ENCODE measurements at regions not wholly inside any gene's neighbourhood (a gene's known extent, or its start where the extent isn't known, plus 50 kb on each side); places are given as distances from the start of the nearest gene placed in this dataset.
"Not testable (repeated sequence)": the region's sequence is repeated elsewhere in the genome, so short reads cannot be mapped to it uniquely, and the experiment has no call there.

DNA sequence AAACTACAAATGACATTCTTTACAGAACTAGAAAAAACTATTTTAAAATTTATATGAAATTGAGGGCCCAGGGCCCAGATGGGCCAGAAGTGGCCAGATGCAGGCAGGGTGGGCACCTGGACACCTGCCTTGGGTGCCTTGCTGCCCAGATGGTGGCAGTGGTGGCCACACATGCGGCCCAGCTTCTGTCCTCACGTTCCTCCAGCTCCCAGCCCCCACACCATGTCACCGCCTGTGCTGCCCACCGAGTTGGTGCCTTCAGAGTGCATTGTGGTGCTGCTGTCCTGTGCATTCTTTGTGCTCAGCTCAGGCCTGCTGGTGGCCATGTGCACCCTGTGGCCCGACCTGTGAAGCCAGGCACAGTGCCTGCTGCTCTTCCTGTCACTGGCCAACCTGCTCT, 216.8 kb upstream of the CXADR start:
- Histone ChIP-seq H3K9ac (ENCODE audit: insufficient read depth in 1 of 2, low read length in 2 of 2) (no peak overlapping the region), H3K4me1 (ENCODE audit: control insufficient read depth in 5 of 5, insufficient read depth in 5 of 5, low read length in 5 of 5) (no peaks in the 10 kb centered on the region), H3K36me3 (ENCODE audit: control insufficient read depth in 4 of 4, insufficient read depth in 4 of 4, low read length in 4 of 4) (no peaks in the 10 kb centered on the region), H3K4me3 (no peak overlapping the region), H3K27me3 (ENCODE audit: control insufficient read depth in 3 of 3, insufficient read depth in 3 of 3, low read length in 2 of 3) (no peaks in the 10 kb centered on the region), H3K27ac (ENCODE audit: low read depth in 1 of 2, low read length in 1 of 2) (no peak overlapping the region), H3K9me3 (ENCODE audit: control insufficient read depth in 4 of 4, insufficient read depth in 3 of 4, low read length in 3 of 4) (peaks cover 0 to 17% (median 6%) of the 10 kb centered on the region in 4 donors)
- DNase-seq (no peak), ATAC-seq (ENCODE audit: insufficient read depth, low FRiP score) (no peak)
- WGBS, 2 donors, result 73 to 78% methylated on average over 5 of the region's 5 CpGs
- TF ChIP-seq, protein P1, sequence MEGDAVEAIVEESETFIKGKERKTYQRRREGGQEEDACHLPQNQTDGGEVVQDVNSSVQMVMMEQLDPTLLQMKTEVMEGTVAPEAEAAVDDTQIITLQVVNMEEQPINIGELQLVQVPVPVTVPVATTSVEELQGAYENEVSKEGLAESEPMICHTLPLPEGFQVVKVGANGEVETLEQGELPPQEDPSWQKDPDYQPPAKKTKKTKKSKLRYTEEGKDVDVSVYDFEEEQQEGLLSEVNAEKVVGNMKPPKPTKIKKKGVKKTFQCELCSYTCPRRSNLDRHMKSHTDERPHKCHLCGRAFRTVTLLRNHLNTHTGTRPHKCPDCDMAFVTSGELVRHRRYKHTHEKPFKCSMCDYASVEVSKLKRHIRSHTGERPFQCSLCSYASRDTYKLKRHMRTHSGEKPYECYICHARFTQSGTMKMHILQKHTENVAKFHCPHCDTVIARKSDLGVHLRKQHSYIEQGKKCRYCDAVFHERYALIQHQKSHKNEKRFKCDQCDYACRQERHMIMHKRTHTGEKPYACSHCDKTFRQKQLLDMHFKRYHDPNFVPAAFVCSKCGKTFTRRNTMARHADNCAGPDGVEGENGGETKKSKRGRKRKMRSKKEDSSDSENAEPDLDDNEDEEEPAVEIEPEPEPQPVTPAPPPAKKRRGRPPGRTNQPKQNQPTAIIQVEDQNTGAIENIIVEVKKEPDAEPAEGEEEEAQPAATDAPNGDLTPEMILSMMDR (IDR thresholded peaks at IDR 0.05; ENCODE audit: control extremely low read depth, extremely low read depth), result no peak

DNA sequence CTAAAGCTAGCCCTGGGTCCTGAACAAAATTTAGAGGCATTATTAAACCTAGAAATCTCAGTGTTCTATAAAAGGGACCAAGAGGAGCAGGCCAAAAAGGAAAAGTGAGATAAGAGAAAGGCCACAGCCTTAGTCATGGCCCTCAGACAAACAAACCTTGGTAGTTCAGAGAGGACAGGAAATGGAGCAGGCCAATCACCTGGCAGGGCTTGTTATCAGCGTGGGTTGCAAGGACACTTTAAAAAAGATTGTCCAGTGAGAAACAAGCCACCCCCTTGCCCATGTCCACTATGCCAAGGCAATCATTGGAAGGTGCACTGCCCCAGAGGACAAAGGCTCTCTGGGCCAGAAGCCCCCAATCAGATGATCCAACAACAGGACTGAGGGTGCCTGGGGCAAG, 213.3 kb upstream of the CXADR start:
- not testable (repeated sequence) for H3K4me1 ChIP-seq (ENCODE audit: control insufficient read depth in 5 of 5, insufficient read depth in 5 of 5, low read length in 5 of 5); H3K36me3 ChIP-seq (ENCODE audit: control insufficient read depth in 4 of 4, insufficient read depth in 4 of 4, low read length in 4 of 4); H3K9ac ChIP-seq (ENCODE audit: insufficient read depth in 1 of 2, low read length in 2 of 2); H3K27me3 ChIP-seq (ENCODE audit: control insufficient read depth in 3 of 3, insufficient read depth in 3 of 3, low read length in 2 of 3); DNase-seq; H3K27ac ChIP-seq (ENCODE audit: low read depth in 1 of 2, low read length in 1 of 2); H3K4me3 ChIP-seq; ATAC-seq (ENCODE audit: insufficient read depth, low FRiP score)
- peaks cover 0 to 17% (median 6%) of the 10 kb centered on the region in 4 donors for H3K9me3 ChIP-seq (ENCODE audit: control insufficient read depth in 4 of 4, insufficient read depth in 3 of 4, low read length in 3 of 4)
- 74 to 91% methylated on average over 1 of the region's 1 CpG for WGBS, 2 donors

DNA sequence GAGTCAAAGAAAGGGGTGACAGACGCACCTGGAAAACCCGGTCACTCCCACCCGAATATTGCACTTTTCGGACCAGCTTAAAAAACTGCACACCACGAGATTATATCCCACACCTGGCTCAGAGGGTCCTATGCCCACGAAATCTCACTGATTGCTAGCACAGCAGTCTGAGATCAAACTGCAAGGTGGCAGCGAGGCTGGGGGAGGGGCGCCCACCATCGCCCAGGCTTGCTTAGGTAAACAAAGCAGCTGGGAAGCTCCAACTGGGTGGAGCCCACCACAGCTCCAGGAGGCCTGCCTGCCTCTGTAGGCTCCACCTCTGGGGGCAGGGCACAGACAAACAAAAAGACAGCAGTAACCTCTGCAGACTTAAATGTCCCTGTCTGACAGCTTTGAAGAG, 185.1 kb upstream of the CXADR start:
- DNase-seq; H3K9ac ChIP-seq (ENCODE audit: insufficient read depth in 1 of 2, low read length in 2 of 2); H3K27me3 ChIP-seq (ENCODE audit: control insufficient read depth in 3 of 3, insufficient read depth in 3 of 3, low read length in 2 of 3); H3K36me3 ChIP-seq (ENCODE audit: control insufficient read depth in 4 of 4, insufficient read depth in 4 of 4, low read length in 4 of 4); H3K27ac ChIP-seq (ENCODE audit: low read depth in 1 of 2, low read length in 1 of 2); H3K9me3 ChIP-seq (ENCODE audit: control insufficient read depth in 4 of 4, insufficient read depth in 3 of 4, low read length in 3 of 4); H3K4me1 ChIP-seq (ENCODE audit: control insufficient read depth in 5 of 5, insufficient read depth in 5 of 5, low read length in 5 of 5); ATAC-seq (ENCODE audit: insufficient read depth, low FRiP score); H3K4me3 ChIP-seq: not testable (repeated sequence)
- WGBS, 2 donors, result 86 to 88% methylated on average over 9 of the region's 9 CpGs

DNA sequence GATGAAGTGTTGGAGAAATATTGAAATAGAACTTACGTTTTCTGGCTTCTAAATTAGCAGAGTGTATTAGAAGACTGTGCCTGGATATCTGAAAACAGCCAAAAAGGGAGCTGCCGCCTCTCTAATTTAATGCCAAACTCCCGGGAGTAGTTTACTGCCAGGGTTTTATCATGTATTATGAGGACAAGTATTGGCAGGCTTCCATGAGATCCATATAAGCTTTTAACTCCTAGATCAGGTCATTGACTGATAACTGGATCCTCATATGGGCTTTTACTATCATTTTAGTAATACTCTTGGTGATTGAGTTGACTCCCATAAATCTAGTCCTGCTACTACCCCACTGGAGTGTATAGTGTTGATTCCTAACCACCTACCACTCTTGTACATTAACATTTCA, 178.4 kb upstream of the CXADR start:
- no peak overlapping the region for H3K27ac ChIP-seq (ENCODE audit: low read depth in 1 of 2, low read length in 1 of 2)
- H3K9me3 ChIP-seq (ENCODE audit: control insufficient read depth in 4 of 4, insufficient read depth in 3 of 4, low read length in 3 of 4), result peaks cover 0 to 2% (median 0%) of the 10 kb centered on the region in 4 donors
- no peaks in the 10 kb centered on the region for H3K4me1 ChIP-seq (ENCODE audit: control insufficient read depth in 5 of 5, insufficient read depth in 5 of 5, low read length in 5 of 5)
- no peaks in the 10 kb centered on the region for H3K36me3 ChIP-seq (ENCODE audit: control insufficient read depth in 4 of 4, insufficient read depth in 4 of 4, low read length in 4 of 4)
- TF ChIP-seq, protein P1 (IDR thresholded peaks at IDR 0.05; ENCODE audit: control extremely low read depth, extremely low read depth), result no peak
- ATAC-seq (ENCODE audit: insufficient read depth, low FRiP score) (no peak), DNase-seq (peak in 2 of 3 donors; percentile 6 to 11)
- H3K27me3 ChIP-seq (ENCODE audit: control insufficient read depth in 3 of 3, insufficient read depth in 3 of 3, low read length in 2 of 3), result no peaks in the 10 kb centered on the region
- H3K9ac ChIP-seq (ENCODE audit: insufficient read depth in 1 of 2, low read length in 2 of 2), result no peak overlapping the region
- 49 to 54% methylated on average over 3 of the region's 3 CpGs for whole genome bisulfite sequencing, 2 donors
- H3K4me3 ChIP-seq, result no peak overlapping the region

DNA sequence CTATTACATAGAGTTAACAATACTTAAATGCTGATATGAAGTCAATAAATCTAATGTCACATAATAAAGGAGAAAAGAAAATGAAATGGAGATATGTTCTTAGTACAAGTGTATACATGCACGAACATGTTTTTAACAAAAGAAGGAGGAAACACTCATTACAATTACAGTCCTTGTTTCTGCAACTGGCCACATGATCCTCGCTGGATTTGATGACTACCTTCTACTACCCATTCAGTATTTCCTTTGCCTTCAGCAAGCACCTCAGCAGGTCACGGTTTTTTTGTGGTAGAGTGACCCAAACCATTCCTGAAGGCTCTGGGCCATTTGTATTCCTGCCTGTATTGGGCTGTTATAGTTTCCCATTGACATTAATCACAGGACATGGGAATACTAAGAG, 172.8 kb upstream of the CXADR start:
- no peak for ATAC-seq (ENCODE audit: insufficient read depth, low FRiP score)
- Histone ChIP-seq H3K9ac (ENCODE audit: insufficient read depth in 1 of 2, low read length in 2 of 2) (no peak overlapping the region), H3K4me3 (no peak overlapping the region), H3K4me1 (ENCODE audit: control insufficient read depth in 5 of 5, insufficient read depth in 5 of 5, low read length in 5 of 5) (peaks cover 0 to 1% (median 0%) of the 10 kb centered on the region in 5 donors), H3K27me3 (ENCODE audit: control insufficient read depth in 3 of 3, insufficient read depth in 3 of 3, low read length in 2 of 3) (no peaks in the 10 kb centered on the region), H3K36me3 (ENCODE audit: control insufficient read depth in 4 of 4, insufficient read depth in 4 of 4, low read length in 4 of 4) (no peaks in the 10 kb centered on the region), H3K27ac (ENCODE audit: low read depth in 1 of 2, low read length in 1 of 2) (no peak overlapping the region), H3K9me3 (ENCODE audit: control insufficient read depth in 4 of 4, insufficient read depth in 3 of 4, low read length in 3 of 4) (peaks cover 0 to 2% (median 0%) of the 10 kb centered on the region in 4 donors)
- TF ChIP-seq, protein P1 (IDR thresholded peaks at IDR 0.05; ENCODE audit: control extremely low read depth, extremely low read depth), result no peak
- DNase-seq, result no peak
- 72 to 74% methylated on average over 3 of the region's 3 CpGs for WGBS, 2 donors

Measured in lung (tissue), 11 donors.